ENCODE measurements at regions not wholly inside any gene's neighbourhood (a gene's known extent, or its start where the extent isn't known, plus 50 kb on each side); places are given as distances from the start of the nearest gene placed in this dataset.
"Not testable (repeated sequence)": the region's sequence is repeated elsewhere in the genome, so short reads cannot be mapped to it uniquely, and the experiment has no call there.

GRCh38 chr13:50628512-50628911, 215.0 kb downstream of the DLEU7 start:
- not testable (repeated sequence) for DNase-seq (ENCODE audit: low read depth)

GRCh38 chr13:50629497-50629896, 214.0 kb downstream of the DLEU7 start:
- no peak for DNase-seq (ENCODE audit: low read depth)

- DNase-seq (ENCODE audit: low read depth), result no peak
Observed at GRCh38 chr13:50629966-50630365, 213.5 kb downstream of the DLEU7 start.

GRCh38 chr13:50631041-50631440, 212.5 kb downstream of the DLEU7 start:
- DNase-seq (ENCODE audit: low read depth), result no peak

- DNase-seq (ENCODE audit: low read depth), result no peak
Observed at GRCh38 chr13:50634339-50634738, 209.2 kb downstream of the DLEU7 start.

GRCh38 chr13:50635504-50635903, 208.0 kb downstream of the DLEU7 start:
- DNase-seq (ENCODE audit: low read depth), result no peak

GRCh38 chr13:50636007-50636704, 207.3 kb downstream of the DLEU7 start:
- no peak for DNase-seq (ENCODE audit: low read depth)

- no peak for DNase-seq (ENCODE audit: low read depth)
Observed at GRCh38 chr13:50643060-50643459, 200.4 kb downstream of the DLEU7 start.

GRCh38 chr13:50644081-50644871, 199.2 kb downstream of the DLEU7 start:
- DNase-seq (ENCODE audit: low read depth), result no peak

- peak; percentile 13 for DNase-seq (ENCODE audit: low read depth)
Observed at GRCh38 chr13:50645092-50645491, 198.4 kb downstream of the DLEU7 start.

- peak; percentile 70 for DNase-seq (ENCODE audit: low read depth)
Observed at GRCh38 chr13:50646070-50646469, 197.4 kb downstream of the DLEU7 start.

GRCh38 chr13:50649211-50649610, 194.3 kb downstream of the DLEU7 start:
- DNase-seq (ENCODE audit: low read depth), result no peak

- peak; percentile 40 for DNase-seq (ENCODE audit: low read depth)
Observed at GRCh38 chr13:50650592-50651504, 192.6 kb downstream of the DLEU7 start.

- peak; percentile 18 for DNase-seq (ENCODE audit: low read depth)
Observed at GRCh38 chr13:50651922-50652321, 191.6 kb downstream of the DLEU7 start.

- DNase-seq (ENCODE audit: low read depth), result no peak
Observed at GRCh38 chr13:50654331-50654730, 189.2 kb downstream of the DLEU7 start.

GRCh38 chr13:50661881-50662280, 181.6 kb downstream of the DLEU7 start:
- DNase-seq (ENCODE audit: low read depth), result not testable (repeated sequence)

- no peak for DNase-seq (ENCODE audit: low read depth)
Observed at GRCh38 chr13:50664951-50665350, 178.5 kb downstream of the DLEU7 start.

- no peak for DNase-seq (ENCODE audit: low read depth)
Observed at GRCh38 chr13:50668049-50668448, 175.4 kb downstream of the DLEU7 start.

- peak; percentile 59 for DNase-seq (ENCODE audit: low read depth)
Observed at GRCh38 chr13:50668691-50669271, 174.7 kb downstream of the DLEU7 start.

GRCh38 chr13:50670272-50670671, 173.2 kb downstream of the DLEU7 start:
- DNase-seq (ENCODE audit: low read depth), result no peak

- peak; percentile 50 for DNase-seq (ENCODE audit: low read depth)
Observed at GRCh38 chr13:50670847-50671496, 172.5 kb downstream of the DLEU7 start.

Measured in myocyte (in vitro differentiated cells).